ENCODE measurements at regions not wholly inside any gene's neighbourhood (a gene's known extent, or its start where the extent isn't known, plus 50 kb on each side); places are given as distances from the start of the nearest gene placed in this dataset.

DNA sequence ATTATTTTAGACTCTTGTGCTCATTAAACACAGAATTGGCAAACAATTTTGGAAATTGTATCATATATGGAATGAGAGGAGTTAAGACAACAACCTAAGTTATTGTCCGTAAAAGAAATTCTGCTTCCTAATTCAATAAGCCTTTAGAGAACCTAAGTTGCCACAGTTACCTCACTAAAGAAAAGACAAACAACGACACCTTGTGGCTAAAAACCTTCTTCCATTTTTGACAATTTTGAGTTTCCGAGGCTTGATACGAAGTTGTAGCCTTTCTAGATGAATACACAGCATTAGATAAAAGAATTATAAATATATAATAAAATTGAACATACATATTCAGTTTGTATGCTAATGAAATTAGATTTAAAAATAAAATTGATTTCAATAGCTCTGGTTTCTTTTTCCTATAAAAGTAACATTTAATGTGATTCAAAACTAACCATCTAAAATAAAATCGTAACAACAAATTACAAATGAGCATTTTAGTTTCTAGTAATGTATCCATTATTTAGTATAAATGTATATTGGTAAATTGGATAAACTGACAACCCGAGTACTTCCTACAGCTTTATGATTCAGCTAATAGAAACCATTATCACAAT, 275.1 kb downstream of the GPM6A start:
- Histone ChIP-seq H3K27me3 (ENCODE audit: insufficient read depth, poor library complexity, severe bottlenecking) (no peaks in the 10 kb centered on the region), H3K4me1 (ENCODE audit: insufficient read depth, poor library complexity, severe bottlenecking) (peaks cover 14% of the 10 kb centered on the region), H3K27ac (ENCODE audit: poor library complexity, severe bottlenecking) (no peak overlapping the region), H3K36me3 (ENCODE audit: low read depth) (no peaks in the 10 kb centered on the region), H3K9me3 (ENCODE audit: severe bottlenecking) (no peaks in the 10 kb centered on the region), H3K4me3 (ENCODE audit: severe bottlenecking) (no peak overlapping the region)
- TF ChIP-seq, protein P1, sequence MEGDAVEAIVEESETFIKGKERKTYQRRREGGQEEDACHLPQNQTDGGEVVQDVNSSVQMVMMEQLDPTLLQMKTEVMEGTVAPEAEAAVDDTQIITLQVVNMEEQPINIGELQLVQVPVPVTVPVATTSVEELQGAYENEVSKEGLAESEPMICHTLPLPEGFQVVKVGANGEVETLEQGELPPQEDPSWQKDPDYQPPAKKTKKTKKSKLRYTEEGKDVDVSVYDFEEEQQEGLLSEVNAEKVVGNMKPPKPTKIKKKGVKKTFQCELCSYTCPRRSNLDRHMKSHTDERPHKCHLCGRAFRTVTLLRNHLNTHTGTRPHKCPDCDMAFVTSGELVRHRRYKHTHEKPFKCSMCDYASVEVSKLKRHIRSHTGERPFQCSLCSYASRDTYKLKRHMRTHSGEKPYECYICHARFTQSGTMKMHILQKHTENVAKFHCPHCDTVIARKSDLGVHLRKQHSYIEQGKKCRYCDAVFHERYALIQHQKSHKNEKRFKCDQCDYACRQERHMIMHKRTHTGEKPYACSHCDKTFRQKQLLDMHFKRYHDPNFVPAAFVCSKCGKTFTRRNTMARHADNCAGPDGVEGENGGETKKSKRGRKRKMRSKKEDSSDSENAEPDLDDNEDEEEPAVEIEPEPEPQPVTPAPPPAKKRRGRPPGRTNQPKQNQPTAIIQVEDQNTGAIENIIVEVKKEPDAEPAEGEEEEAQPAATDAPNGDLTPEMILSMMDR (IDR thresholded peaks at IDR 0.05; ENCODE audit: poor library complexity, severe bottlenecking) = peak; percentile 80
- ATAC-seq (ENCODE audit: low read depth) (peak; percentile 29; the same call in 2 of the 3 replicates), DNase-seq (ENCODE audit: low spot score) (no peak)

GRCh38 chr4:175539498-175539897, 272.6 kb downstream of the GPM6A start:
- TF ChIP-seq, protein P1 (IDR thresholded peaks at IDR 0.05; ENCODE audit: poor library complexity, severe bottlenecking) = no peak
- H3K27ac ChIP-seq (ENCODE audit: poor library complexity, severe bottlenecking) = peak overlapping the region; percentile 30
- no peaks in the 10 kb centered on the region for H3K9me3 ChIP-seq (ENCODE audit: severe bottlenecking)
- H3K4me1 ChIP-seq (ENCODE audit: insufficient read depth, poor library complexity, severe bottlenecking) = peaks cover 17% of the 10 kb centered on the region
- no peak overlapping the region for H3K4me3 ChIP-seq (ENCODE audit: severe bottlenecking)
- no peaks in the 10 kb centered on the region for H3K27me3 ChIP-seq (ENCODE audit: insufficient read depth, poor library complexity, severe bottlenecking)
- H3K36me3 ChIP-seq (ENCODE audit: low read depth) = no peaks in the 10 kb centered on the region
- DNase-seq (ENCODE audit: low spot score) = no peak
- no peak for ATAC-seq (ENCODE audit: low read depth)

GRCh38 chr4:175540151-175540550, 271.9 kb downstream of the GPM6A start:
- Histone ChIP-seq H3K36me3 (ENCODE audit: low read depth) (no peaks in the 10 kb centered on the region), H3K4me1 (ENCODE audit: insufficient read depth, poor library complexity, severe bottlenecking) (peaks cover 17% of the 10 kb centered on the region), H3K27ac (ENCODE audit: poor library complexity, severe bottlenecking) (peak overlapping the region; percentile 30), H3K27me3 (ENCODE audit: insufficient read depth, poor library complexity, severe bottlenecking) (no peaks in the 10 kb centered on the region), H3K9me3 (ENCODE audit: severe bottlenecking) (no peaks in the 10 kb centered on the region), H3K4me3 (ENCODE audit: severe bottlenecking) (no peak overlapping the region)
- ATAC-seq (ENCODE audit: low read depth) = peak; percentile 85
- TF ChIP-seq, protein P1 (IDR thresholded peaks at IDR 0.05; ENCODE audit: poor library complexity, severe bottlenecking) = no peak
- no peak for DNase-seq (ENCODE audit: low spot score)

DNA sequence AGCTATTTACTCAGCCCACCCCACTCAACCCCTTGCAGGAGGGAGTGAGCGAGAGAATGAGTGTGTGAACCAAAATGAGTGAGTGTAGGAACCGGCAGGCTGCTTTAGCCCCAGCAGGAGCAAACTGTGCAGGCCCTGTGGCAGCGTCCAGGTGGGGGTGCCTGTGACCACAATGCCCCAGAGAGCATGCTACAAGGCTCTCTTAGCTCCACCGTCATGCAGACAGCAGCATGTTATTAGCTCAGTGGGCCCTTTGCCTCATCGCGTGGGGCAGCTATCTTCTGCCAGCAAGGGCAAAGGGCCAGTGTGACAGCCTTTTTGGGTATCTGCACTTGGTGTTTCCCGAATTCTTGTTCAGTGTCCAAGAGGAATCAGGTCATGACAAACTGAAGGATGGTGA, 271.3 kb downstream of the GPM6A start:
- Histone ChIP-seq H3K27ac (ENCODE audit: poor library complexity, severe bottlenecking) (peak overlapping the region; percentile 30), H3K4me1 (ENCODE audit: insufficient read depth, poor library complexity, severe bottlenecking) (peaks cover 17% of the 10 kb centered on the region), H3K4me3 (ENCODE audit: severe bottlenecking) (no peak overlapping the region), H3K36me3 (ENCODE audit: low read depth) (no peaks in the 10 kb centered on the region), H3K27me3 (ENCODE audit: insufficient read depth, poor library complexity, severe bottlenecking) (no peaks in the 10 kb centered on the region), H3K9me3 (ENCODE audit: severe bottlenecking) (no peaks in the 10 kb centered on the region)
- DNase-seq (ENCODE audit: low spot score) (no peak), ATAC-seq (ENCODE audit: low read depth) (no peak)
- TF ChIP-seq, protein P1 (IDR thresholded peaks at IDR 0.05; ENCODE audit: poor library complexity, severe bottlenecking) = no peak

GRCh38 chr4:175542786-175543185, 269.3 kb downstream of the GPM6A start:
- Histone ChIP-seq H3K4me3 (ENCODE audit: severe bottlenecking) (no peak overlapping the region), H3K9me3 (ENCODE audit: severe bottlenecking) (no peaks in the 10 kb centered on the region), H3K36me3 (ENCODE audit: low read depth) (no peaks in the 10 kb centered on the region), H3K27me3 (ENCODE audit: insufficient read depth, poor library complexity, severe bottlenecking) (no peaks in the 10 kb centered on the region), H3K27ac (ENCODE audit: poor library complexity, severe bottlenecking) (no peak overlapping the region), H3K4me1 (ENCODE audit: insufficient read depth, poor library complexity, severe bottlenecking) (peaks cover 17% of the 10 kb centered on the region)
- ATAC-seq (ENCODE audit: low read depth) (0 out of 3 replicates have a peak, but pooled peaks have one; percentile 23), DNase-seq (ENCODE audit: low spot score) (no peak)
- TF ChIP-seq, protein P1 (IDR thresholded peaks at IDR 0.05; ENCODE audit: poor library complexity, severe bottlenecking) = no peak

Measured in RWPE2 (cell line).